Peyer's patch (tissue), 4 donors: ENCODE measurements at regions not wholly inside any gene's neighbourhood (a gene's known extent, or its start where the extent isn't known, plus 50 kb on each side); places are given as distances from the start of the nearest gene placed in this dataset.

ENCODE experiments used
- CTCF ChIP-seq, 6 experiments: fragments of 450-650 bp in 4 of 6; fragments of 200-600 bp in 2 of 6; sonication (generic) in 1 of 6; IDR thresholded peaks; one replicate each; pipeline ENCODE4 v1.5.1; 2017 to 2019; ENCODE audit warnings: antibody characterized with exemption in 6 of 6, mild to moderate bottlenecking in 3 of 6, moderate library complexity in 1 of 6
- POLR2A ChIP-seq, 2 donors: fragments of 450-650 bp; IDR thresholded peaks; one replicate each; pipeline ENCODE4 v1.5.1; 2017; ENCODE audit warnings: antibody characterized with exemption in 2 of 2, mild to moderate bottlenecking in 2 of 2, moderate library complexity in 2 of 2

- no peak for TF ChIP-seq CTCF (IDR thresholded peaks at IDR 0.05)
- TF ChIP-seq POLR2A (IDR thresholded peaks at IDR 0.05): no peak
Observed at GRCh38 chr3:15955968-15956367, 158.2 kb upstream of the ANKRD28 start.
